ENCODE measurements at regions not wholly inside any gene's neighbourhood (a gene's known extent, or its start where the extent isn't known, plus 50 kb on each side); places are given as distances from the start of the nearest gene placed in this dataset.

GRCh38 chr14:47772652-47773051 lies 97.2 kb upstream of the MDGA2 start:
- no peaks in the 10 kb centered on the region for H3K4me1 ChIP-seq (ENCODE audit: control insufficient read depth in 4 of 4, insufficient read depth in 4 of 4, low read length in 3 of 4)
- H3K27ac ChIP-seq (ENCODE audit: low read depth in 1 of 2, low read length in 2 of 2) = no peak overlapping the region
- no peak overlapping the region for H3K4me3 ChIP-seq (ENCODE audit: low read depth in 1 of 3, low read length in 3 of 3)
- H3K9ac ChIP-seq (ENCODE audit: low read depth in 1 of 2, low read length in 2 of 2) = no peak overlapping the region
- no peaks in the 10 kb centered on the region for H3K36me3 ChIP-seq (ENCODE audit: control insufficient read depth in 4 of 4, insufficient read depth in 3 of 4, low read depth in 1 of 4, low read length in 3 of 4)
- WGBS = 70% methylated on average over 1 of the region's 1 CpG
- no peaks in the 10 kb centered on the region for H3K9me3 ChIP-seq (ENCODE audit: control insufficient read depth in 4 of 4, low read length in 3 of 4)
- no peak for TF ChIP-seq FOXA2 (IDR thresholded peaks at IDR 0.05)
- TF ChIP-seq NR2F2 (IDR thresholded peaks at IDR 0.05) = no peak
- TF ChIP-seq HNF4G (IDR thresholded peaks at IDR 0.05) = no peak
- no peak for TF ChIP-seq TAF1 (conservative IDR thresholded peaks at IDR 0.05)
- TF ChIP-seq ZBTB33 (IDR thresholded peaks at IDR 0.05) = no peak
- TF ChIP-seq FOXA1 (IDR thresholded peaks at IDR 0.05) = no peak
- no peak for TF ChIP-seq HNF4A (conservative IDR thresholded peaks at IDR 0.05)
- no peak for TF ChIP-seq JUND (IDR thresholded peaks at IDR 0.05)
- H3K27me3 ChIP-seq (ENCODE audit: control insufficient read depth in 4 of 4, insufficient read depth in 4 of 4, low read length in 3 of 4) = no peaks in the 10 kb centered on the region
- no peak for DNase-seq (ENCODE audit: low spot score)

GRCh38 chr14:47763188-47763854 lies 87.9 kb upstream of the MDGA2 start:
- Histone ChIP-seq H3K36me3 (ENCODE audit: control insufficient read depth in 4 of 4, insufficient read depth in 3 of 4, low read depth in 1 of 4, low read length in 3 of 4) (no peaks in the 10 kb centered on the region), H3K27me3 (ENCODE audit: control insufficient read depth in 4 of 4, insufficient read depth in 4 of 4, low read length in 3 of 4) (no peaks in the 10 kb centered on the region), H3K4me1 (ENCODE audit: control insufficient read depth in 4 of 4, insufficient read depth in 4 of 4, low read length in 3 of 4) (no peaks in the 10 kb centered on the region), H3K9me3 (ENCODE audit: control insufficient read depth in 4 of 4, low read length in 3 of 4) (no peaks in the 10 kb centered on the region), H3K27ac (ENCODE audit: low read depth in 1 of 2, low read length in 2 of 2) (no peak overlapping the region), H3K4me3 (ENCODE audit: low read depth in 1 of 3, low read length in 3 of 3) (no peak overlapping the region), H3K9ac (ENCODE audit: low read depth in 1 of 2, low read length in 2 of 2) (no peak overlapping the region)
- TF ChIP-seq HNF4G (IDR thresholded peaks at IDR 0.05) = no peak
- WGBS = 61% methylated on average over 2 of the region's 2 CpGs
- no peak for DNase-seq (ENCODE audit: low spot score)

GRCh38 chr14:47746986-47747385 lies 71.6 kb upstream of the MDGA2 start:
- WGBS = 80% methylated on average over 1 of the region's 1 CpG
- TF ChIP-seq FOXA1 (IDR thresholded peaks at IDR 0.05) (no peak), SP1 (IDR thresholded peaks at IDR 0.05) (no peak), HNF4A (conservative IDR thresholded peaks at IDR 0.05) (no peak), RAD21 (IDR thresholded peaks at IDR 0.05) (no peak), GABPA (IDR thresholded peaks at IDR 0.05 in 1 of 2, conservative IDR thresholded peaks at IDR 0.05 in 1 of 2) (no peak), ZBTB33 (IDR thresholded peaks at IDR 0.05) (no peak), CTCF (IDR thresholded peaks at IDR 0.05; ENCODE audit: low read depth, low read length, missing input control) (no peak), FOXA2 (IDR thresholded peaks at IDR 0.05) (no peak), MAX (IDR thresholded peaks at IDR 0.05) (no peak), EGR1 (IDR thresholded peaks at IDR 0.05; ENCODE audit: low read depth in 2 of 2) (no peak), YY1 (IDR thresholded peaks at IDR 0.05) (no peak), ATF3 (IDR thresholded peaks at IDR 0.05) (no peak)

More at GRCh38 chr14:47746986-47747385, 71.6 kb upstream of the MDGA2 start:
- H3K36me3 ChIP-seq (ENCODE audit: control insufficient read depth in 4 of 4, insufficient read depth in 3 of 4, low read depth in 1 of 4, low read length in 3 of 4) = no peaks in the 10 kb centered on the region
- H3K9me3 ChIP-seq (ENCODE audit: control insufficient read depth in 4 of 4, low read length in 3 of 4) = no peaks in the 10 kb centered on the region
- H3K4me1 ChIP-seq (ENCODE audit: control insufficient read depth in 4 of 4, insufficient read depth in 4 of 4, low read length in 3 of 4) = no peaks in the 10 kb centered on the region
- DNase-seq (ENCODE audit: low spot score) = no peak
- no peak overlapping the region for H3K27ac ChIP-seq (ENCODE audit: low read depth in 1 of 2, low read length in 2 of 2)
- no peak overlapping the region for H3K4me3 ChIP-seq (ENCODE audit: low read depth in 1 of 3, low read length in 3 of 3)
- no peaks in the 10 kb centered on the region for H3K27me3 ChIP-seq (ENCODE audit: control insufficient read depth in 4 of 4, insufficient read depth in 4 of 4, low read length in 3 of 4)
- no peak overlapping the region for H3K9ac ChIP-seq (ENCODE audit: low read depth in 1 of 2, low read length in 2 of 2)
